K562 (cell line): ENCODE measurements at regions not wholly inside any gene's neighbourhood (a gene's known extent, or its start where the extent isn't known, plus 50 kb on each side); places are given as distances from the start of the nearest gene placed in this dataset.

Experiments
- MTA1 ChIP-seq: fragments of 450-650 bp; IDR thresholded peaks from 2 replicates; pipeline ENCODE4 v1.6.1; 2017; ENCODE audit warnings: borderline replicate concordance
- NFIC ChIP-seq: fragments of 450-650 bp; IDR thresholded peaks from 2 replicates; pipeline ENCODE4 v1.6.1; 2017; ENCODE audit warnings: mild to moderate bottlenecking, inconsistent platforms
- RBM39 ChIP-seq: fragments of 200-400 bp; formaldehyde crosslinking; optimal IDR thresholded peaks from 2 replicates; pipeline ENCODE3; 2018; ENCODE audit warnings: low read depth, low read length
- TF ChIP-seq, protein P1 (sequence below): fragments of 450-650 bp; IDR thresholded peaks from 2 replicates; pipeline ENCODE4 v1.6.1; 2016; ENCODE audit warnings: low read depth
- TF ChIP-seq, protein P2 (sequence below): sonication (generic); formaldehyde crosslinking; IDR thresholded peaks from 2 replicates; pipeline ENCODE4 v1.8.0; 2022; ENCODE audit warnings: missing genetic modification reagents, mild to moderate bottlenecking, borderline replicate concordance

DNA sequence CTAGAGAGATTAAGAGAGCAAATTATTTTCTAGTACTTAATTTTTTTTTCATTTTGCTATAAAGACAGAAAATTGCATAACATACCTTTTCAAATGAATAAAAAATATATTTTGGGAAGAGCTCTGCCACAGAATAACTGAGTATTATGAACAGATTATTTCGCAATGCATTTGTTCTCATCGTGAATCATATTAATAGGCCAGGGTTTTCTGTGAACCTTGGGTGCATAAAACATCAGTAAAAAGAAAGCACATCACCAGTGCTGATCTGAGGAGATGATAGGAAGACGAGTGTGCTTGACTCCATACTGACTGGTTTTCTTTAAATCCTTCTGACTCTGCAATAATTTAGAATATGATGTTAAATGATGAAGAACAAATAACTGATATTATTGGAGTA is 409.1 kb downstream of the CPS1 start (continued):
- TF ChIP-seq, protein P1, sequence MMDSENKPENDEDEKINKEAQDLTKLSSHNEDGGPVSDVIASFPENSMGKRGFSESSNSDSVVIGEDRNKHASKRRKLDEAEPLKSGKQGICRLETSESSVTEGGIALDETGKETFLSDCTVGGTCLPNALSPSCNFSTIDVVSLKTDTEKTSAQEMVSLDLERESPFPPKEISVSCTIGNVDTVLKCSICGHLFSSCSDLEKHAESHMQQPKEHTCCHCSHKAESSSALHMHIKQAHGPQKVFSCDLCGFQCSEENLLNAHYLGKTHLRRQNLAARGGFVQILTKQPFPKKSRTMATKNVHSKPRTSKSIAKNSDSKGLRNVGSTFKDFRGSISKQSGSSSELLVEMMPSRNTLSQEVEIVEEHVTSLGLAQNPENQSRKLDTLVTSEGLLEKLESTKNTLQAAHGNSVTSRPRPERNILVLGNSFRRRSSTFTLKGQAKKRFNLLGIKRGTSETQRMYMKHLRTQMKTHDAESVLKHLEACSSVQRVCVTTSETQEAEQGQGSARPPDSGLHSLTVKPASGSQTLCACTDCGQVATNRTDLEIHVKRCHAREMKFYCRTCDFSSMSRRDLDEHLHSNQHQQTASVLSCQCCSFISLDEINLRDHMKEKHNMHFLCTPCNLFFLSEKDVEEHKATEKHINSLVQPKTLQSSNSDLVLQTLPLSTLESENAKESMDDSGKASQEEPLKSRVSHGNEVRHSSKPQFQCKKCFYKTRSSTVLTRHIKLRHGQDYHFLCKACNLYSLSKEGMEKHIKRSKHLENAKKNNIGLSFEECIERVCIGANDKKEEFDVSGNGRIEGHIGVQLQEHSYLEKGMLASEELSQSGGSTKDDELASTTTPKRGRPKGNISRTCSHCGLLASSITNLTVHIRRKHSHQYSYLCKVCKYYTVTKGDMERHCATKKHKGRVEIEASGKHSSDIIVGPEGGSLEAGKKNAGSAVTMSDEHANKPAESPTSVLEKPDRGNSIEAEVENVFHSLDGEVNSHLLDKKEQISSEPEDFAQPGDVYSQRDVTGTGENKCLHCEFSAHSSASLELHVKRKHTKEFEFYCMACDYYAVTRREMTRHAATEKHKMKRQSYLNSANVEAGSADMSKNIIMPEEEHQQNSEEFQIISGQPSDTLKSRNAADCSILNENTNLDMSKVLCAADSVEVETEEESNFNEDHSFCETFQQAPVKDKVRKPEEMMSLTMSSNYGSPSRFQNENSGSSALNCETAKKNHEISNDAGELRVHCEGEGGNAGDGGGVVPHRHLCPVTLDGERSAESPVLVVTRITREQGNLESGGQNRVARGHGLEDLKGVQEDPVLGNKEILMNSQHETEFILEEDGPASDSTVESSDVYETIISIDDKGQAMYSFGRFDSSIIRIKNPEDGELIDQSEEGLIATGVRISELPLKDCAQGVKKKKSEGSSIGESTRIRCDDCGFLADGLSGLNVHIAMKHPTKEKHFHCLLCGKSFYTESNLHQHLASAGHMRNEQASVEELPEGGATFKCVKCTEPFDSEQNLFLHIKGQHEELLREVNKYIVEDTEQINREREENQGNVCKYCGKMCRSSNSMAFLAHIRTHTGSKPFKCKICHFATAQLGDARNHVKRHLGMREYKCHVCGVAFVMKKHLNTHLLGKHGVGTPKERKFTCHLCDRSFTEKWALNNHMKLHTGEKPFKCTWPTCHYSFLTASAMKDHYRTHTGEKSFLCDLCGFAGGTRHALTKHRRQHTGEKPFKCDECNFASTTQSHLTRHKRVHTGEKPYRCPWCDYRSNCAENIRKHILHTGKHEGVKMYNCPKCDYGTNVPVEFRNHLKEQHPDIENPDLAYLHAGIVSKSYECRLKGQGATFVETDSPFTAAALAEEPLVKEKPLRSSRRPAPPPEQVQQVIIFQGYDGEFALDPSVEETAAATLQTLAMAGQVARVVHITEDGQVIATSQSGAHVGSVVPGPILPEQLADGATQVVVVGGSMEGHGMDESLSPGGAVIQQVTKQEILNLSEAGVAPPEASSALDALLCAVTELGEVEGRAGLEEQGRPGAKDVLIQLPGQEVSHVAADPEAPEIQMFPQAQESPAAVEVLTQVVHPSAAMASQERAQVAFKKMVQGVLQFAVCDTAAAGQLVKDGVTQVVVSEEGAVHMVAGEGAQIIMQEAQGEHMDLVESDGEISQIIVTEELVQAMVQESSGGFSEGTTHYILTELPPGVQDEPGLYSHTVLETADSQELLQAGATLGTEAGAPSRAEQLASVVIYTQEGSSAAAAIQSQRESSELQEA, result no peak
- TF ChIP-seq, protein P2, sequence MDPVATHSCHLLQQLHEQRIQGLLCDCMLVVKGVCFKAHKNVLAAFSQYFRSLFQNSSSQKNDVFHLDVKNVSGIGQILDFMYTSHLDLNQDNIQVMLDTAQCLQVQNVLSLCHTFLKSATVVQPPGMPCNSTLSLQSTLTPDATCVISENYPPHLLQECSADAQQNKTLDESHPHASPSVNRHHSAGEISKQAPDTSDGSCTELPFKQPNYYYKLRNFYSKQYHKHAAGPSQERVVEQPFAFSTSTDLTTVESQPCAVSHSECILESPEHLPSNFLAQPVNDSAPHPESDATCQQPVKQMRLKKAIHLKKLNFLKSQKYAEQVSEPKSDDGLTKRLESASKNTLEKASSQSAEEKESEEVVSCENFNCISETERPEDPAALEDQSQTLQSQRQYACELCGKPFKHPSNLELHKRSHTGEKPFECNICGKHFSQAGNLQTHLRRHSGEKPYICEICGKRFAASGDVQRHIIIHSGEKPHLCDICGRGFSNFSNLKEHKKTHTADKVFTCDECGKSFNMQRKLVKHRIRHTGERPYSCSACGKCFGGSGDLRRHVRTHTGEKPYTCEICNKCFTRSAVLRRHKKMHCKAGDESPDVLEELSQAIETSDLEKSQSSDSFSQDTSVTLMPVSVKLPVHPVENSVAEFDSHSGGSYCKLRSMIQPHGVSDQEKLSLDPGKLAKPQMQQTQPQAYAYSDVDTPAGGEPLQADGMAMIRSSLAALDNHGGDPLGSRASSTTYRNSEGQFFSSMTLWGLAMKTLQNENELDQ (CRISPR knock-in tag), result no peak
- TF ChIP-seq NFIC (no peak), RBM39 (no peak), MTA1 (no peak)
